GM06990 (cell line): ENCODE measurements at regions not wholly inside any gene's neighbourhood (a gene's known extent, or its start where the extent isn't known, plus 50 kb on each side); places are given as distances from the start of the nearest gene placed in this dataset.

Experiments used
- DNase-seq: peaks from one replicate; pipeline ENCODE4 v3.0.0-alpha.2; 2011; ENCODE audit not compliant: insufficient read length; ENCODE audit errors: extremely low read depth
- H3K27me3 ChIP-seq: replicated peaks from 2 replicates; pipeline ENCODE4 v1.6.0; 2011; ENCODE audit warnings: low read length; ENCODE audit not compliant: control insufficient read depth, insufficient read depth
- H3K36me3 ChIP-seq: 2 replicates; pipeline ENCODE4 v1.5.1; 2011; ENCODE audit warnings: low read length; ENCODE audit not compliant: control insufficient read depth, insufficient read depth
- H3K4me3 ChIP-seq: replicated peaks from 2 replicates; pipeline ENCODE4 v1.5.1; 2011; ENCODE audit warnings: low read depth, mild to moderate bottlenecking, control low read depth, low read length
- TF ChIP-seq, protein P1 (sequence below): IDR thresholded peaks from 2 replicates; pipeline ENCODE4 v1.5.1; 2011; ENCODE audit warnings: low read length, control low read depth, mild to moderate bottlenecking, inconsistent platforms; ENCODE audit not compliant: insufficient read depth, poor library complexity, severe bottlenecking

DNA sequence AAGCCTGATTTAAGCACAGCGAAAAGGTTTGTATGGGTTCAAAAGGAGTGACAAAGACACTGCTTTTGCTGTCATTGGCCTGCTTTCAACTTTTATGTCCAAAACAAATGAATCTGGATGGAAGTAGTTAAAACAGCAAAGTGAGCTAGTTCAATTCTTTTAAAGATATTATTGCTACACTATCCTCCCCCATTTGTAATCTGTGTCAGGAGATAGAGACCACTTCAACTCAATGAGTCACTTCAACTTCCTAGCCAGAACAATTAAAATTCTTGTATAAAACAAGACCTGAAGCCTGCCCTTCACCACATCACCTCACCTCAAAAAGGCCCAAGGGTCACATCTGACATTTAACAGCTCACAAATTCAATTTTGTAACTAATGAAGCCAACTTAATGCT lies 364.1 kb upstream of the LYPLAL1 start:
- no peaks in the 10 kb centered on the region for H3K36me3 ChIP-seq
- TF ChIP-seq, protein P1, sequence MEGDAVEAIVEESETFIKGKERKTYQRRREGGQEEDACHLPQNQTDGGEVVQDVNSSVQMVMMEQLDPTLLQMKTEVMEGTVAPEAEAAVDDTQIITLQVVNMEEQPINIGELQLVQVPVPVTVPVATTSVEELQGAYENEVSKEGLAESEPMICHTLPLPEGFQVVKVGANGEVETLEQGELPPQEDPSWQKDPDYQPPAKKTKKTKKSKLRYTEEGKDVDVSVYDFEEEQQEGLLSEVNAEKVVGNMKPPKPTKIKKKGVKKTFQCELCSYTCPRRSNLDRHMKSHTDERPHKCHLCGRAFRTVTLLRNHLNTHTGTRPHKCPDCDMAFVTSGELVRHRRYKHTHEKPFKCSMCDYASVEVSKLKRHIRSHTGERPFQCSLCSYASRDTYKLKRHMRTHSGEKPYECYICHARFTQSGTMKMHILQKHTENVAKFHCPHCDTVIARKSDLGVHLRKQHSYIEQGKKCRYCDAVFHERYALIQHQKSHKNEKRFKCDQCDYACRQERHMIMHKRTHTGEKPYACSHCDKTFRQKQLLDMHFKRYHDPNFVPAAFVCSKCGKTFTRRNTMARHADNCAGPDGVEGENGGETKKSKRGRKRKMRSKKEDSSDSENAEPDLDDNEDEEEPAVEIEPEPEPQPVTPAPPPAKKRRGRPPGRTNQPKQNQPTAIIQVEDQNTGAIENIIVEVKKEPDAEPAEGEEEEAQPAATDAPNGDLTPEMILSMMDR, result no peak
- H3K4me3 ChIP-seq, result no peak overlapping the region
- DNase-seq, result no peak
- H3K27me3 ChIP-seq, result no peaks in the 10 kb centered on the region

DNA sequence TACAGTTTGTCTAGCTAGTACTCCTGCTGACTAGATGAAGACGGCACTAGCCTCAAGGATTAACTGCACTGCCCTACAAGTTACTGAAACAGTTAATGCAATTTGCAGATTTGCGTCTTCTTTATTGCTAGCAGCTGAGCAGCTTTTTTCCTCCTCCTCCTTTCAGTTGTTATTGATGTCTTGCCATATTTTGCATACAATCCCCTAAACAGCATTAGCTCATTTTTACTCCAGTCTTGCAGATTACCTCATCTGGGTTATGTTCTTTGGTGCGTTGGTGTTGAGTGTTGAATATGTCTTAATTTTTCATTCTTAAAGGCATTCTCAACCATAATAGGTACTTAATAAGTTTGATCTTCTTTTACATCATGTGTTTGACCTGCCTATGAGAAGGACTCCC lies 363.4 kb upstream of the LYPLAL1 start:
- H3K27me3 ChIP-seq, result no peaks in the 10 kb centered on the region
- TF ChIP-seq, protein P1, result no peak
- H3K36me3 ChIP-seq, result no peaks in the 10 kb centered on the region
- no peak for DNase-seq
- H3K4me3 ChIP-seq, result no peak overlapping the region

DNA sequence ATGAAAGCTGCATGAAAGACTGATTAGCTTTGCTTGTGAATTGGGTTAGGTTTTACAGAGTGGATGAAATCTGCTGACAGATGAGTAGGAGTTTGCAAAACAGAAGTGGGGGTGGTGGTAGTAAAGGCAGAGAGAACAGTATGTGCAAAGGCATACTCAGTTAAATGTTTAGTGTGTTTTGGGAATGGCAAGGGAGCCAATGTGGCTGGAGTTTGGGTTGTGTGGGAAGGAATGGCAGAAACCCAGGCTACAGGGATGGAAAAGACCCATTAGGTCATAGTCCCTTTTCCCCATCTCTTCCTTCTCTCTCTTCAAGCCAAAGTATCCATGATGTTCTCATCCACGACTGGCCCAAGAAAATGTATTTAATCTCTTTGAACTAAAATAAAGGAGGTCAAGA lies 362.2 kb upstream of the LYPLAL1 start:
- H3K4me3 ChIP-seq, result no peak overlapping the region
- TF ChIP-seq, protein P1, result no peak
- H3K36me3 ChIP-seq, result no peaks in the 10 kb centered on the region
- DNase-seq, result no peak
- no peaks in the 10 kb centered on the region for H3K27me3 ChIP-seq

DNA sequence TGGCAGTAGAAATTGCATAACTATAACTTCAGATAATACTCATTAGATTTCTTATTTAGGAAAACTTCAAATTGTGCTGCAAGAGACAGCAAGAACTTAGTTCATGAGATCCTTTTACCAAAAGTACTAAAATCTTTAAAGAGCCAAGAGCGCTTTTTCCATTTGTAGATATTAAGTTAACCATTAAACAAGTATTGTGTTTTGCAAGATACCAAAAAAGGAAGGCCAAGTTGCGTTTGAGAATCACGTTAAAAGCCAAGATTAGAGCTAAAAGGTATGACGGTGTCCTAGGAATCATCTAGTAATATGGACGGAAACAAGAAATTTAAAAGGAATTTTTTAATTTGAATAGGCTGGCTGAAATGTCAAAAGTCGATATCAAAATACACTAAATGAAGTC lies 361.3 kb upstream of the LYPLAL1 start:
- Histone ChIP-seq H3K36me3 (no peaks in the 10 kb centered on the region), H3K4me3 (no peak overlapping the region), H3K27me3 (no peaks in the 10 kb centered on the region)
- no peak for DNase-seq
- TF ChIP-seq, protein P1, result no peak

DNA sequence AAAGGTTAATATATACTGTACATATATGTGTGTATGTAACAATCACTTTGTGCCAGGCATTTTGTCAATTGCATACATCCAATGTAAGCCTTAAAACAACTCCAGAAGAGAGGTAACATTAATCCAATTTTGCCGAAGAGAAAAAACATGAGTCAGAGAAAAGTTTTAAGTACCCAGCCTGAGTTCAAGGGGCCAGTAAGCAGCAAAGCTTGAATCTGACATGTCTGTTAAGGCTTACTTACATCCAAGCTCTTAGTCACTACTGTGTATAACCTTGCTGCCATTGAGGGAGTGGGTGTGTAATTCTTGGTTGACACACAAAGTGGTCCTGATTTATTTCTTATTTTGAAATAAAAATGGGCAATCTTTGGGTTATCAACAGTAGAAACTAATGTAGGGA lies 360.4 kb upstream of the LYPLAL1 start:
- Histone ChIP-seq H3K27me3 (no peaks in the 10 kb centered on the region), H3K36me3 (no peaks in the 10 kb centered on the region), H3K4me3 (no peak overlapping the region)
- TF ChIP-seq, protein P1, result no peak
- no peak for DNase-seq

DNA sequence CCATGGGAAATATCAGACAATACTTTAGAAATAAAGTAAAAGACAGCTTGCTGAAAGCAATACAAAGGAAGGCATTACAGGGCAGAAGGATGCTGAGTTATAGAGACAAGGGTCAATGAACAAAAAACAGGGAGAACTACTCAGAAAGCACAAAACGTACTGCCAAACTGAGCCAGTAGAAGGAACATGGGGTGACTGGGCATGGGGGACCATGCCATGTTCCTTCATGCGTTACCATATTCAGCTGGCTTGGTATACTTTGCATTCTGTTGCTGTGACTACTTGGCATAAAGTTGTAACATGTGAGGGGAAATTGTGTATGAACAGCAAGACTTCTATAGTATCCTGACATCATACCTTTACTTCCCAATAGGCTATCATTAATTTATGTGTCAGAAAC lies 358.6 kb upstream of the LYPLAL1 start:
- no peak overlapping the region for H3K4me3 ChIP-seq
- TF ChIP-seq, protein P1, result no peak
- no peaks in the 10 kb centered on the region for H3K36me3 ChIP-seq
- no peaks in the 10 kb centered on the region for H3K27me3 ChIP-seq
- DNase-seq, result no peak
